Trophoblast cell (in vitro differentiated cells and primary cell): ENCODE measurements at regions not wholly inside any gene's neighbourhood (a gene's known extent, or its start where the extent isn't known, plus 50 kb on each side); places are given as distances from the start of the nearest gene placed in this dataset.

Source experiments
- DNase-seq, 2 donors: peaks; one replicate each; pipeline ENCODE4 v3.0.0-alpha.2; 2016
- H2AFZ ChIP-seq: 2 replicates; pipeline ENCODE4 v1.6.1; 2013; ENCODE audit warnings: low read length, moderate library complexity, mild to moderate bottlenecking; ENCODE audit not compliant: insufficient read depth, poor library complexity
- H2AK5ac ChIP-seq: 2 replicates; pipeline ENCODE4 v1.6.1; 2013; ENCODE audit warnings: mild to moderate bottlenecking, low read length
- H2BK120ac ChIP-seq: 2 replicates; pipeline ENCODE4 v1.6.1; 2013; ENCODE audit warnings: low read length, mild to moderate bottlenecking, moderate library complexity; ENCODE audit not compliant: insufficient read depth, poor library complexity
- H2BK12ac ChIP-seq: 2 replicates; pipeline ENCODE4 v1.6.1; 2013; ENCODE audit warnings: mild to moderate bottlenecking, low read length, moderate library complexity
- H2BK5ac ChIP-seq: 2 replicates; pipeline ENCODE4 v1.6.1; 2013; ENCODE audit warnings: low read length, low read depth, moderate library complexity, mild to moderate bottlenecking; ENCODE audit not compliant: poor library complexity
- H3K14ac ChIP-seq: 2 replicates; pipeline ENCODE4 v1.6.1; 2013; ENCODE audit warnings: mild to moderate bottlenecking, low read length
- H3K18ac ChIP-seq: 2 replicates; pipeline ENCODE4 v1.6.1; 2013; ENCODE audit warnings: mild to moderate bottlenecking, low read length
- H3K23ac ChIP-seq: 2 replicates; pipeline ENCODE4 v1.6.1; 2013; ENCODE audit warnings: low read length
- H3K27ac ChIP-seq: 2 replicates; pipeline ENCODE4 v1.5.1; 2013; ENCODE audit warnings: low read depth, mild to moderate bottlenecking, inconsistent platforms, low read length, moderate library complexity
- H3K27me3 ChIP-seq: 2 replicates; pipeline ENCODE4 v1.6.1; 2013; ENCODE audit warnings: inconsistent platforms, mild to moderate bottlenecking, low read length, moderate library complexity; ENCODE audit not compliant: insufficient read depth
- H3K36me3 ChIP-seq, 2 experiments: 1 replicate in 1 of 2; 2 replicates in 1 of 2; pipeline ENCODE4 v1.6.1; 2013; ENCODE audit warnings: low read length in 2 of 2, mild to moderate bottlenecking in 2 of 2, moderate library complexity in 1 of 2; ENCODE audit not compliant: insufficient read depth in 2 of 2, control insufficient read depth in 1 of 2
- H3K4ac ChIP-seq: 2 replicates; pipeline ENCODE4 v1.6.1; 2013; ENCODE audit warnings: low read depth, mild to moderate bottlenecking, low read length, moderate library complexity
- H3K4me1 ChIP-seq, 2 experiments: 1 replicate in 1 of 2; 2 replicates in 1 of 2; pipeline ENCODE4 v1.6.1; 2013; ENCODE audit warnings: low read length in 2 of 2, mild to moderate bottlenecking in 2 of 2, moderate library complexity in 1 of 2; ENCODE audit not compliant: insufficient read depth in 2 of 2, control insufficient read depth in 1 of 2
- H3K4me2 ChIP-seq: 2 replicates; pipeline ENCODE4 v1.6.1; 2013; ENCODE audit warnings: inconsistent platforms, mild to moderate bottlenecking, low read length, moderate library complexity
- H3K4me3 ChIP-seq: 2 replicates; pipeline ENCODE4 v1.5.1; 2013; ENCODE audit warnings: mild to moderate bottlenecking, low read depth, low read length, inconsistent platforms
- H3K79me1 ChIP-seq: one replicate; pipeline ENCODE4 v1.6.1; 2013; ENCODE audit warnings: low read length
- H3K79me2 ChIP-seq: 2 replicates; pipeline ENCODE4 v1.6.1; 2013; ENCODE audit warnings: low read length, mild to moderate bottlenecking; ENCODE audit not compliant: control insufficient read depth, insufficient read depth, poor library complexity
- H3K9ac ChIP-seq: 2 replicates; pipeline ENCODE4 v1.6.1; 2013; ENCODE audit warnings: mild to moderate bottlenecking, low read length
- H3K9me3 ChIP-seq: 2 replicates; pipeline ENCODE4 v1.6.1; 2013; ENCODE audit warnings: low read depth, mild to moderate bottlenecking, control low read depth, inconsistent platforms, low read length; ENCODE audit not compliant: insufficient read depth
- H4K12ac ChIP-seq: 2 replicates; pipeline ENCODE4 v1.6.1; 2013; ENCODE audit warnings: low read depth, mild to moderate bottlenecking, low read length, moderate library complexity
- H4K8ac ChIP-seq: 2 replicates; pipeline ENCODE4 v1.6.1; 2013; ENCODE audit warnings: low read depth, mild to moderate bottlenecking, low read length, moderate library complexity
- H4K91ac ChIP-seq: one replicate; pipeline ENCODE4 v1.6.1; 2013; ENCODE audit warnings: low read depth, mild to moderate bottlenecking, low read length, moderate library complexity
- WGBS: extraction: QIAGEN DNeasy Blood & Tissue Kit; methylation state at CpG from one replicate; pipeline ENCODE4 v1.1.7; 2013; ENCODE audit warnings: missing lambda C conversion rate; ENCODE audit not compliant: insufficient read length, insufficient coverage; ENCODE audit errors: extremely low coverage; 5-methylcytosine and 5-hydroxymethylcytosine counted together

DNA sequence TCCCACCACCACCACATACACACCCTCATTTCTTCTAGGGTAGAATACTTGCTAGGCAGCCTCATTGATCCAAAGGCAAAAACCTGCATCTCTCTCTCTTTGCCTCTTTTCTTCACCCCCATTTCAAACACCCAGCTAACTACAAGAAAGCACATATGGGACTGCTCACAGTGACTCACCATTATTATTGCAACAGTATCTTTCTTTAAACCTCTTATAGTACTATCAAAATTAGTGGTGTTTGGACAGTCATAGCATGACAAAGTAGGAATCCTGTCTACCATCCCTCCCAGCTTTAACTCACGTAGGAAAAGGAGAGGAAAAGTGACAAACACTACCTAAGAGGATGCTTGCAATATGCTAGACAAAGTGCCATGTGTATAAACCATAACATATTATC is 422.5 kb upstream of the CRIM1 start:
- Histone ChIP-seq H3K23ac (no peak overlapping the region), H3K4me1 (no peaks in the 10 kb centered on the region), H3K14ac (no peak overlapping the region), H2BK5ac (no peak overlapping the region), H3K4ac (no peak overlapping the region), H3K27me3 (no peaks in the 10 kb centered on the region), H3K79me1 (no peaks in the 10 kb centered on the region), H2AFZ (no peak overlapping the region), H3K79me2 (no peaks in the 10 kb centered on the region), H2BK12ac (no peak overlapping the region), H3K18ac (no peak overlapping the region), H3K4me2 (no peak overlapping the region), H3K4me3 (no peak overlapping the region), H3K9ac (no peak overlapping the region), H3K36me3 (no peaks in the 10 kb centered on the region), H4K91ac (no peak overlapping the region), H4K8ac (no peak overlapping the region), H3K9me3 (no peaks in the 10 kb centered on the region), H4K12ac (no peak overlapping the region), H3K27ac (no peak overlapping the region), H2BK120ac (no peak overlapping the region), H2AK5ac (no peak overlapping the region)
- DNase-seq, result no peak
- no CpG with 5 or more reads among the region's 1 CpG for WGBS

DNA sequence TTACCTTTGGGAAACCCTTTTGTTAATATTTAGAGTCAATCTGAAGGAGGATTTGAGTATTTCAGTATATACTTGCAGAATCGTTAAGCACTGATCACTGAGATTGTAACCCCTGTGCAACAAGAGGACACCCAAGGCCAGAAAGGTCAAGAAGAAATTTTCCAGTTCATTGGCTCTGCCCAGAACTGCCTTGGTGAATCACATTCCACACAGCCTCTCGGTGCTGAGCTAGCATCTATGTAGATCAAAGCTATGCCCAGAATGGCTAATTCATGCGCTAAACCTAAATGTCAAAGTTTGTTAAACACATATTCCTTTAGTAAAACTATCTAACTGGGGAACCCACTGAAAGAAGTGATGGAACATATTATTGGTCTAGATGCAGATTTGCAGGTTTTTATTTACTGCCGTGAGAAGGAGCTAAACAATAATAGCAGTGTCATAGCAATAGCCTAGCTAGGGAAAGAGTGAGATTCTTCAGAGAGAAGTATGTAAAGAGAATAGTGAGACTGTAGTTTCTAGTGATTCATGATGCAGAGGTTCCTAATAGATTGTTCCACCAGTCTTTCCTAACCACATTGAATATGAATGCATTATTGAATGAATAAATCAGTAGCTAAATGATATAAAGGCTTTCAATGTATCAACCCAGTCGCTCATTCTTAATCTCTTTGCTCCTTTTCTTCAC is 423.2 kb upstream of the CRIM1 start:
- Histone ChIP-seq H3K4ac (no peak overlapping the region), H4K12ac (no peak overlapping the region)
- WGBS, result no CpG with 5 or more reads among the region's 5 CpGs

DNA sequence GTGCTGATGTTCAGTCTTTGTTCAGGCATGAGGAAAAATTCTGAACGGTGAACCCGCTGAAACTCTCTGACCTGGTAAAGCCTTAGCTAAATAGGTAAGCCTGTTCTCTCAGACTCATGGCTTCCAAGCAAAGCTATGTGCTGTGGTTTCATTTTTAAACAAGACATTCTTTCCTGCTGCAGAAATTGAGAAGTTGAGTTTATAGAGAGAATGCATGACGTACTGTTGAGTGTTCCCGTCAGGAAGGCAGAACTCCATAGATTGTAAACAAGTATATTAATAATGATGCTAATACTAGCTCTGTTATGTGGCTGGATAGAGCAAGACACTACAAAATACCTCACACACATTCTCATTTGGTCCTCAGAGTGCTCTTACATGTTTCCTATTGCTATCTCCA is 424.0 kb upstream of the CRIM1 start:
- H2BK5ac ChIP-seq, result no peak overlapping the region
- no peak overlapping the region for H2AK5ac ChIP-seq
- H4K8ac ChIP-seq, result no peak overlapping the region
- no peak overlapping the region for H4K91ac ChIP-seq
- no peak overlapping the region for H3K18ac ChIP-seq
- H2BK12ac ChIP-seq, result no peak overlapping the region
- H3K4me2 ChIP-seq, result no peak overlapping the region
- H3K4me1 ChIP-seq, result no peaks in the 10 kb centered on the region
- H3K79me1 ChIP-seq, result no peaks in the 10 kb centered on the region
- no peak overlapping the region for H3K27ac ChIP-seq
- H3K36me3 ChIP-seq, result no peaks in the 10 kb centered on the region
- no peaks in the 10 kb centered on the region for H3K9me3 ChIP-seq
- no peak for DNase-seq
- no peak overlapping the region for H3K4ac ChIP-seq
- no peak overlapping the region for H3K14ac ChIP-seq
- no peaks in the 10 kb centered on the region for H3K79me2 ChIP-seq
- no peak overlapping the region for H2BK120ac ChIP-seq
- H2AFZ ChIP-seq, result no peak overlapping the region
- H3K9ac ChIP-seq, result no peak overlapping the region
- no peaks in the 10 kb centered on the region for H3K27me3 ChIP-seq
- H3K4me3 ChIP-seq, result no peak overlapping the region
- H3K23ac ChIP-seq, result no peak overlapping the region
- no peak overlapping the region for H4K12ac ChIP-seq
- no CpG with 5 or more reads among the region's 4 CpGs for WGBS

More for the DNA sequence above, 423.2 kb upstream of the CRIM1 start:
- H3K18ac ChIP-seq, result no peak overlapping the region
- H2BK5ac ChIP-seq, result no peak overlapping the region
- no peak overlapping the region for H3K14ac ChIP-seq
- no peak overlapping the region for H3K9ac ChIP-seq
- H3K4me3 ChIP-seq, result no peak overlapping the region
- no peaks in the 10 kb centered on the region for H3K27me3 ChIP-seq
- DNase-seq, result no peak
- no peaks in the 10 kb centered on the region for H3K79me2 ChIP-seq
- H2AK5ac ChIP-seq, result no peak overlapping the region
- no peaks in the 10 kb centered on the region for H3K9me3 ChIP-seq
- no peaks in the 10 kb centered on the region for H3K79me1 ChIP-seq
- H3K4me2 ChIP-seq, result no peak overlapping the region
- H3K4me1 ChIP-seq, result no peaks in the 10 kb centered on the region
- H4K8ac ChIP-seq, result no peak overlapping the region
- no peak overlapping the region for H3K27ac ChIP-seq
- H4K91ac ChIP-seq, result no peak overlapping the region
- no peak overlapping the region for H3K23ac ChIP-seq
- H2BK120ac ChIP-seq, result no peak overlapping the region
- no peak overlapping the region for H2BK12ac ChIP-seq
- no peak overlapping the region for H2AFZ ChIP-seq
- H3K36me3 ChIP-seq, result no peaks in the 10 kb centered on the region

DNA sequence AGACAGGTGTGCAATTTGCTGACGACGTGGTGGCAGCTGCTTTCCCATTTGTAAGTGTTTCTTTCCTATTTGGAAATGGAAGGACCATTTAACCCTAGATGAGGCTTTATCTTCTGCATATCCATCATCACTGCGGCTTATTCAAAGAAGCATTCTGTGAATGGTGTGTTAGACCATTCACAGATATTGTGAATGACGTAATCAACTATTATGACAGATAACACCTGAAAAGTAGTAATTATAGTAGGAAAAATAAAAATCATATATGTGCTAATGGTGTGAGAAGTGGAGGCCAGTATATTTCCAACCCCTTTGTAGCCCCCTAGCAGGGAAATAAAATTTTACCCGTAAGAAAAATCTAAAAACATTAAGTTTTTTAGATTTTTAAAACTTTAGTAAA is 424.5 kb upstream of the CRIM1 start:
- no peaks in the 10 kb centered on the region for H3K4me1 ChIP-seq
- no peak overlapping the region for H3K9ac ChIP-seq
- no peak overlapping the region for H2BK5ac ChIP-seq
- H3K18ac ChIP-seq, result no peak overlapping the region
- H2AK5ac ChIP-seq, result no peak overlapping the region
- no CpG with 5 or more reads among the region's 5 CpGs for WGBS
- H3K27ac ChIP-seq, result no peak overlapping the region
- H3K4me2 ChIP-seq, result no peak overlapping the region
- H3K4me3 ChIP-seq, result no peak overlapping the region
- H3K23ac ChIP-seq, result no peak overlapping the region
- DNase-seq, result no peak
- no peak overlapping the region for H2AFZ ChIP-seq
- H3K27me3 ChIP-seq, result no peaks in the 10 kb centered on the region
- no peaks in the 10 kb centered on the region for H3K9me3 ChIP-seq
- H4K12ac ChIP-seq, result no peak overlapping the region
- H3K79me1 ChIP-seq, result no peaks in the 10 kb centered on the region
- H2BK120ac ChIP-seq, result no peak overlapping the region
- H3K36me3 ChIP-seq, result no peaks in the 10 kb centered on the region
- H4K8ac ChIP-seq, result no peak overlapping the region
- no peak overlapping the region for H2BK12ac ChIP-seq
- no peak overlapping the region for H3K14ac ChIP-seq
- H3K4ac ChIP-seq, result no peak overlapping the region
- no peaks in the 10 kb centered on the region for H3K79me2 ChIP-seq
- no peak overlapping the region for H4K91ac ChIP-seq
